ENCODE measurements at regions not wholly inside any gene's neighbourhood (a gene's known extent, or its start where the extent isn't known, plus 50 kb on each side); places are given as distances from the start of the nearest gene placed in this dataset.

GRCh38 chr5:38720554-38721361 lies 125.1 kb upstream of the OSMR start:
- Histone ChIP-seq H3K9me2 (ENCODE audit: low read depth, low read length) (no peaks in the 10 kb centered on the region), H3F3A (ENCODE audit: insufficient read depth, low read length) (no peaks in the 10 kb centered on the region), H3K36me3 (ENCODE audit: insufficient read depth, low read length) (no peaks in the 10 kb centered on the region), H4K20me1 (ENCODE audit: insufficient read depth, low read length) (no peaks in the 10 kb centered on the region), H3K9ac (ENCODE audit: low read length) (no peak overlapping the region), H3K79me2 (ENCODE audit: insufficient read depth, low read length) (no peaks in the 10 kb centered on the region), H3K27me3 (ENCODE audit: insufficient read depth, low read length) (no peaks in the 10 kb centered on the region), H3K9me3 (ENCODE audit: low read length) (no peaks in the 10 kb centered on the region), H3K4me2 (ENCODE audit: low read length) (no peak overlapping the region), H3K4me1 (ENCODE audit: insufficient read depth, low read length, severe bottlenecking) (no peaks in the 10 kb centered on the region), H2AFZ (ENCODE audit: low read length) (no peak overlapping the region), H3K27ac (ENCODE audit: low read depth, low read length, poor library complexity, severe bottlenecking) (no peak overlapping the region), H3K4me3 (ENCODE audit: low read depth, low read length, poor library complexity, severe bottlenecking) (no peak overlapping the region)
- no peak for TF ChIP-seq EZH2 (IDR thresholded peaks at IDR 0.05; ENCODE audit: borderline replicate concordance, low read length)
- TF ChIP-seq CTCF (IDR thresholded peaks at IDR 0.05; ENCODE audit: low read length) = no peak

- no peak overlapping the region for H2AFZ ChIP-seq (ENCODE audit: low read length)
- no peaks in the 10 kb centered on the region for H3K79me2 ChIP-seq (ENCODE audit: insufficient read depth, low read length)
- H3F3A ChIP-seq (ENCODE audit: insufficient read depth, low read length) = no peaks in the 10 kb centered on the region
- no peak overlapping the region for H3K9ac ChIP-seq (ENCODE audit: low read length)
- no peaks in the 10 kb centered on the region for H3K36me3 ChIP-seq (ENCODE audit: insufficient read depth, low read length)
- TF ChIP-seq EZH2 (IDR thresholded peaks at IDR 0.05; ENCODE audit: borderline replicate concordance, low read length) (no peak), CTCF (IDR thresholded peaks at IDR 0.05; ENCODE audit: low read length) (no peak)
- H3K27ac ChIP-seq (ENCODE audit: low read depth, low read length, poor library complexity, severe bottlenecking) = no peak overlapping the region
- H4K20me1 ChIP-seq (ENCODE audit: insufficient read depth, low read length) = no peaks in the 10 kb centered on the region
- H3K4me2 ChIP-seq (ENCODE audit: low read length) = no peak overlapping the region
- no peaks in the 10 kb centered on the region for H3K4me1 ChIP-seq (ENCODE audit: insufficient read depth, low read length, severe bottlenecking)
- H3K9me3 ChIP-seq (ENCODE audit: low read length) = no peaks in the 10 kb centered on the region
- H3K4me3 ChIP-seq (ENCODE audit: low read depth, low read length, poor library complexity, severe bottlenecking) = no peak overlapping the region
- H3K27me3 ChIP-seq (ENCODE audit: insufficient read depth, low read length) = no peaks in the 10 kb centered on the region
- no peaks in the 10 kb centered on the region for H3K9me2 ChIP-seq (ENCODE audit: low read depth, low read length)
These were observed 122.9 kb upstream of the OSMR start for GRCh38 chr5:38722918-38723317.

- Histone ChIP-seq H3K36me3 (ENCODE audit: insufficient read depth, low read length) (no peaks in the 10 kb centered on the region), H3K9ac (ENCODE audit: low read length) (no peak overlapping the region), H4K20me1 (ENCODE audit: insufficient read depth, low read length) (no peaks in the 10 kb centered on the region), H3K27me3 (ENCODE audit: insufficient read depth, low read length) (no peaks in the 10 kb centered on the region), H3K9me2 (ENCODE audit: low read depth, low read length) (no peaks in the 10 kb centered on the region), H3K9me3 (ENCODE audit: low read length) (no peaks in the 10 kb centered on the region), H3K27ac (ENCODE audit: low read depth, low read length, poor library complexity, severe bottlenecking) (no peak overlapping the region), H3K4me1 (ENCODE audit: insufficient read depth, low read length, severe bottlenecking) (no peaks in the 10 kb centered on the region), H3F3A (ENCODE audit: insufficient read depth, low read length) (no peaks in the 10 kb centered on the region), H3K79me2 (ENCODE audit: insufficient read depth, low read length) (no peaks in the 10 kb centered on the region), H2AFZ (ENCODE audit: low read length) (no peak overlapping the region), H3K4me2 (ENCODE audit: low read length) (no peak overlapping the region), H3K4me3 (ENCODE audit: low read depth, low read length, poor library complexity, severe bottlenecking) (no peak overlapping the region)
- no peak for TF ChIP-seq CTCF (IDR thresholded peaks at IDR 0.05; ENCODE audit: low read length)
- no peak for TF ChIP-seq EZH2 (IDR thresholded peaks at IDR 0.05; ENCODE audit: borderline replicate concordance, low read length)
These were observed 122.4 kb upstream of the OSMR start for GRCh38 chr5:38723426-38723825.

Measured in OCI-LY1 (cell line).